CD14-positive monocyte (primary cell): ENCODE measurements at regions not wholly inside any gene's neighbourhood (a gene's known extent, or its start where the extent isn't known, plus 50 kb on each side); places are given as distances from the start of the nearest gene placed in this dataset.
A peak's percentile ranks its signal among the peaks of the same experiment; 100 is the strongest.

Experiments
- DNase-seq, 3 donors: peaks; one replicate each; pipeline ENCODE4 v3.0.0-alpha.2; 2011 to 2022
- H2AFZ ChIP-seq: 2 replicates; pipeline ENCODE4 v1.6.0; 2012; ENCODE audit warnings: mild to moderate bottlenecking, low read depth, low read length, inconsistent platforms; ENCODE audit not compliant: insufficient read depth, poor library complexity, severe bottlenecking
- H3K27ac ChIP-seq, 2 donors: 1 replicate in 1 of 2; 2 replicates in 1 of 2; pipeline ENCODE4 v1.5.1; 2012 to 2013; ENCODE audit warnings: low read length in 2 of 2, control low read depth in 1 of 2, inconsistent platforms in 1 of 2, low read depth in 1 of 2, mild to moderate bottlenecking in 1 of 2
- H3K27me3 ChIP-seq, 2 donors: one replicate each; pipeline versions ENCODE4 v1.6.0 to v1.6.1; 2011 to 2013; ENCODE audit warnings: low read length in 2 of 2; ENCODE audit not compliant: control insufficient read depth in 2 of 2, insufficient read depth in 2 of 2
- H3K36me3 ChIP-seq, 2 donors: replicated peaks in 1 of 2; 1 replicate in 1 of 2; 2 replicates in 1 of 2; pipeline versions ENCODE4 v1.5.1 to v1.6.1; 2012 to 2013; ENCODE audit warnings: low read length in 2 of 2, control low read depth in 1 of 2, inconsistent platforms in 1 of 2, mild to moderate bottlenecking in 1 of 2; ENCODE audit not compliant: insufficient read depth in 2 of 2, control insufficient read depth in 1 of 2
- H3K4me1 ChIP-seq, 2 donors: 1 replicate in 1 of 2; 2 replicates in 1 of 2; pipeline versions ENCODE4 v1.5.1 to v1.6.1; 2012 to 2013; ENCODE audit warnings: low read length in 2 of 2, control low read depth in 1 of 2, inconsistent platforms in 1 of 2, mild to moderate bottlenecking in 1 of 2, moderate library complexity in 1 of 2; ENCODE audit not compliant: insufficient read depth in 2 of 2, control insufficient read depth in 1 of 2
- H3K4me2 ChIP-seq: replicated peaks from 2 replicates; pipeline ENCODE3; 2012; ENCODE audit warnings: low read length, moderate library complexity, mild to moderate bottlenecking; ENCODE audit not compliant: poor library complexity, severe bottlenecking; ENCODE audit errors: extremely low read depth
- H3K4me3 ChIP-seq, 3 experiments: fragments of 200-600 bp in 1 of 3; sonication (generic) in 1 of 3; replicated peaks in 1 of 3; 1 replicate in 2 of 3; 2 replicates in 1 of 3; pipeline ENCODE4 v1.5.1; 2011 to 2013; ENCODE audit warnings: low read length in 3 of 3, mild to moderate bottlenecking in 3 of 3, control low read depth in 2 of 3, low read depth in 2 of 3, inconsistent platforms in 1 of 3, moderate library complexity in 1 of 3
- H3K79me2 ChIP-seq: 2 replicates; pipeline ENCODE4 v1.6.0; 2012; ENCODE audit warnings: mild to moderate bottlenecking, control low read depth, inconsistent platforms, low read length, moderate library complexity; ENCODE audit not compliant: insufficient read depth
- H3K9ac ChIP-seq: 2 replicates; pipeline ENCODE4 v1.6.0; 2017; ENCODE audit warnings: low read length, mild to moderate bottlenecking; ENCODE audit not compliant: insufficient read depth, poor library complexity, severe bottlenecking
- H3K9me3 ChIP-seq, 2 donors: replicated peaks in 1 of 2; 1 replicate in 1 of 2; 2 replicates in 1 of 2; pipeline versions ENCODE4 v1.5.1 to v1.6.1; 2012 to 2013; ENCODE audit warnings: low read length in 2 of 2, control low read depth in 1 of 2; ENCODE audit not compliant: control insufficient read depth in 1 of 2, insufficient read depth in 1 of 2
- H4K20me1 ChIP-seq: 2 replicates; pipeline ENCODE4 v1.6.0; 2012; ENCODE audit warnings: mild to moderate bottlenecking, low read length, control low read depth, moderate library complexity; ENCODE audit not compliant: insufficient read depth
- H3K27ac Mint-ChIP-seq, 7 donors: one replicate each; pipeline ENCODE4 v1.8.0; 2020; ENCODE audit warnings: mild to moderate bottlenecking in 7 of 7, mixed read lengths in 7 of 7, moderate library complexity in 6 of 7, inconsistent platforms in 2 of 7
- H3K27me3 Mint-ChIP-seq, 3 donors: one replicate each; pipeline ENCODE4 v1.8.0; 2021 to 2022; ENCODE audit warnings: low read depth in 3 of 3, mild to moderate bottlenecking in 3 of 3, mixed read lengths in 3 of 3, moderate library complexity in 3 of 3, inconsistent platforms in 1 of 3
- H3K36me3 Mint-ChIP-seq, 2 donors: one replicate each; pipeline ENCODE4 v1.8.0; 2020; ENCODE audit warnings: mixed read lengths in 2 of 2, inconsistent platforms in 1 of 2, mild to moderate bottlenecking in 1 of 2
- H3K4me1 Mint-ChIP-seq: one replicate; pipeline ENCODE4 v1.8.0; 2020; ENCODE audit warnings: mild to moderate bottlenecking, mixed read lengths
- H3K4me3 Mint-ChIP-seq, 2 donors: one replicate each; pipeline ENCODE4 v1.8.0; 2020; ENCODE audit warnings: mild to moderate bottlenecking in 2 of 2, mixed read lengths in 2 of 2, moderate library complexity in 1 of 2
- H3K9me3 Mint-ChIP-seq, 7 donors: one replicate each; pipeline ENCODE4 v1.8.0; 2020 to 2022; ENCODE audit warnings: mixed read lengths in 7 of 7, mild to moderate bottlenecking in 6 of 7, moderate library complexity in 6 of 7, inconsistent platforms in 2 of 7
- CTCF ChIP-seq: fragments of 200-600 bp; IDR thresholded peaks from one replicate; pipeline ENCODE4 v1.8.0; 2022; ENCODE audit warnings: antibody characterized with exemption, mild to moderate bottlenecking
- WGBS: methylation state at CpG from one replicate; pipeline ENCODE4 v1.1.5; 2013; ENCODE audit warnings: missing lambda C conversion rate; ENCODE audit not compliant: insufficient coverage; 5-methylcytosine and 5-hydroxymethylcytosine counted together
- intact Hi-C, 2 donors: fragments of 100-400 bp; cut with micrococcal nuclease; formaldehyde crosslinking; loops; one replicate each; pipeline versions ENCODE4 v1.15.0 to v1.15.1; 2023

GRCh38 chr4:100908540-100908939 is 390.7 kb upstream of the EMCN start:
- Histone ChIP-seq H3K9ac (no peak overlapping the region), H4K20me1 (no peaks in the 10 kb centered on the region), H3K9me3 (no peaks in the 10 kb centered on the region), H3K79me2 (no peaks in the 10 kb centered on the region), H3K36me3 (no peaks in the 10 kb centered on the region), H3K4me3 (no peak overlapping the region), H3K27me3 (no peaks in the 10 kb centered on the region), H2AFZ (no peak overlapping the region), H3K27ac (no peak overlapping the region), H3K4me1 (no peaks in the 10 kb centered on the region), H3K4me2 (no peak overlapping the region)
- Mint-ChIP-seq H3K9me3 (peaks cover 0 to under 1% (median 0%) of the 10 kb centered on the region in 7 donors), H3K27ac (no peak overlapping the region), H3K36me3 (no peaks in the 10 kb centered on the region), H3K4me3 (no peak overlapping the region), H3K27me3 (peaks cover 0 to 1% (median 0%) of the 10 kb centered on the region in 3 donors), H3K4me1 (no peaks in the 10 kb centered on the region)
- no CpG with 5 or more reads among the region's 3 CpGs for WGBS
- no peak for TF ChIP-seq CTCF
- DNase-seq = no peak
- intact Hi-C loops = no loop called here

- no peak overlapping the region for H3K4me3 Mint-ChIP-seq
- TF ChIP-seq CTCF = peak; percentile 21
- peaks cover 0 to 6% (median 0%) of the 10 kb centered on the region in 7 donors for H3K9me3 Mint-ChIP-seq
- Histone ChIP-seq H3K4me2 (no peak overlapping the region), H3K4me1 (no peaks in the 10 kb centered on the region), H3K79me2 (no peaks in the 10 kb centered on the region), H3K27me3 (no peaks in the 10 kb centered on the region), H2AFZ (no peak overlapping the region), H3K9me3 (no peaks in the 10 kb centered on the region), H3K9ac (no peak overlapping the region), H4K20me1 (no peaks in the 10 kb centered on the region), H3K27ac (no peak overlapping the region), H3K4me3 (no peak overlapping the region), H3K36me3 (no peaks in the 10 kb centered on the region)
- no peak overlapping the region for H3K27ac Mint-ChIP-seq
- intact Hi-C loops = no loop called here
- WGBS = no CpG with 5 or more reads among the region's 3 CpGs
- H3K4me1 Mint-ChIP-seq = no peaks in the 10 kb centered on the region
- no peaks in the 10 kb centered on the region for H3K36me3 Mint-ChIP-seq
- H3K27me3 Mint-ChIP-seq = peaks cover 0 to 1% (median 0%) of the 10 kb centered on the region in 3 donors
- no peak for DNase-seq
Measured at GRCh38 chr4:100907465-100908454, 389.9 kb upstream of the EMCN start.
